PFSK-1 (cell line): ENCODE measurements at regions not wholly inside any gene's neighbourhood (a gene's known extent, or its start where the extent isn't known, plus 50 kb on each side); places are given as distances from the start of the nearest gene placed in this dataset.

Experiments
- FOXP2 ChIP-seq: optimal IDR thresholded peaks from 2 replicates; pipeline ENCODE3; 2011; ENCODE audit warnings: borderline replicate concordance, control low read depth, inconsistent platforms; ENCODE audit not compliant: insufficient read depth; ENCODE audit errors: extremely low read length, extremely low read depth
- POLR2AphosphoS5 ChIP-seq: IDR thresholded peaks from 2 replicates; pipeline ENCODE4 v1.6.1; 2012; ENCODE audit warnings: low read depth, mild to moderate bottlenecking, control low read depth, low read length, moderate library complexity
- SIN3A ChIP-seq: IDR thresholded peaks from 2 replicates; pipeline ENCODE4 v1.6.1; 2012; ENCODE audit warnings: mild to moderate bottlenecking, low read length, moderate library complexity, borderline replicate concordance; ENCODE audit not compliant: insufficient read depth
- TAF1 ChIP-seq: IDR thresholded peaks from 2 replicates; pipeline ENCODE4 v1.6.1; 2012; ENCODE audit warnings: low read length, control low read depth, borderline replicate concordance; ENCODE audit not compliant: insufficient read depth
- TF ChIP-seq, protein P1 (sequence below), 2 experiments: IDR thresholded peaks; 2 replicates each; pipeline versions ENCODE4 v1.6.1 to v1.8.0; 2011 to 2012; ENCODE audit warnings: low read depth in 2 of 2, low read length in 2 of 2, control low read depth in 1 of 2, inconsistent platforms in 1 of 2, mild to moderate bottlenecking in 1 of 2, moderate library complexity in 1 of 2; ENCODE audit not compliant: insufficient read depth in 1 of 2

DNA sequence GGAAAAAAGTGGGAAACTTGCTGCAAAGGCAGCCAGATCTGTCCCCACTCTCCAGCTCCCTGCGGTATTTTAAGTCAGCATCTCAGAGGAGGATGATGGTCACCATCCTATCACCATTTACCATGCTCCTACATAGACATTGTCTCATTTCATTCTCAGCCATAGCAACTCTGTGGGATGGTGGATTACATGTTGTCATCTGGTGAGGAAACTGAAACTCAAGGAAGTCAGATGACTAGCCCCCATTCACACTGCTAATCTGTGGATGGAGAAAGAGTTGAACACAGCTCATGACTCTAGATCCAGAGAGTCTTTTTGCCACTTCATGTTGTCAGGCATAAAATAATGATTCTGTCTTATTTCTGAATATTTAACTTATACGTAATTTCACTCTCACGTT, 323.5 kb downstream of the PTTG2 start:
- TF ChIP-seq SIN3A (no peak), POLR2AphosphoS5 (no peak), FOXP2 (no peak), TAF1 (no peak)
- TF ChIP-seq, protein P1, sequence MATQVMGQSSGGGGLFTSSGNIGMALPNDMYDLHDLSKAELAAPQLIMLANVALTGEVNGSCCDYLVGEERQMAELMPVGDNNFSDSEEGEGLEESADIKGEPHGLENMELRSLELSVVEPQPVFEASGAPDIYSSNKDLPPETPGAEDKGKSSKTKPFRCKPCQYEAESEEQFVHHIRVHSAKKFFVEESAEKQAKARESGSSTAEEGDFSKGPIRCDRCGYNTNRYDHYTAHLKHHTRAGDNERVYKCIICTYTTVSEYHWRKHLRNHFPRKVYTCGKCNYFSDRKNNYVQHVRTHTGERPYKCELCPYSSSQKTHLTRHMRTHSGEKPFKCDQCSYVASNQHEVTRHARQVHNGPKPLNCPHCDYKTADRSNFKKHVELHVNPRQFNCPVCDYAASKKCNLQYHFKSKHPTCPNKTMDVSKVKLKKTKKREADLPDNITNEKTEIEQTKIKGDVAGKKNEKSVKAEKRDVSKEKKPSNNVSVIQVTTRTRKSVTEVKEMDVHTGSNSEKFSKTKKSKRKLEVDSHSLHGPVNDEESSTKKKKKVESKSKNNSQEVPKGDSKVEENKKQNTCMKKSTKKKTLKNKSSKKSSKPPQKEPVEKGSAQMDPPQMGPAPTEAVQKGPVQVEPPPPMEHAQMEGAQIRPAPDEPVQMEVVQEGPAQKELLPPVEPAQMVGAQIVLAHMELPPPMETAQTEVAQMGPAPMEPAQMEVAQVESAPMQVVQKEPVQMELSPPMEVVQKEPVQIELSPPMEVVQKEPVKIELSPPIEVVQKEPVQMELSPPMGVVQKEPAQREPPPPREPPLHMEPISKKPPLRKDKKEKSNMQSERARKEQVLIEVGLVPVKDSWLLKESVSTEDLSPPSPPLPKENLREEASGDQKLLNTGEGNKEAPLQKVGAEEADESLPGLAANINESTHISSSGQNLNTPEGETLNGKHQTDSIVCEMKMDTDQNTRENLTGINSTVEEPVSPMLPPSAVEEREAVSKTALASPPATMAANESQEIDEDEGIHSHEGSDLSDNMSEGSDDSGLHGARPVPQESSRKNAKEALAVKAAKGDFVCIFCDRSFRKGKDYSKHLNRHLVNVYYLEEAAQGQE (IDR thresholded peaks at IDR 0.05; ENCODE audit: insufficient read depth in 1 of 2, low read depth in 2 of 2, low read length in 2 of 2), result no peak

DNA sequence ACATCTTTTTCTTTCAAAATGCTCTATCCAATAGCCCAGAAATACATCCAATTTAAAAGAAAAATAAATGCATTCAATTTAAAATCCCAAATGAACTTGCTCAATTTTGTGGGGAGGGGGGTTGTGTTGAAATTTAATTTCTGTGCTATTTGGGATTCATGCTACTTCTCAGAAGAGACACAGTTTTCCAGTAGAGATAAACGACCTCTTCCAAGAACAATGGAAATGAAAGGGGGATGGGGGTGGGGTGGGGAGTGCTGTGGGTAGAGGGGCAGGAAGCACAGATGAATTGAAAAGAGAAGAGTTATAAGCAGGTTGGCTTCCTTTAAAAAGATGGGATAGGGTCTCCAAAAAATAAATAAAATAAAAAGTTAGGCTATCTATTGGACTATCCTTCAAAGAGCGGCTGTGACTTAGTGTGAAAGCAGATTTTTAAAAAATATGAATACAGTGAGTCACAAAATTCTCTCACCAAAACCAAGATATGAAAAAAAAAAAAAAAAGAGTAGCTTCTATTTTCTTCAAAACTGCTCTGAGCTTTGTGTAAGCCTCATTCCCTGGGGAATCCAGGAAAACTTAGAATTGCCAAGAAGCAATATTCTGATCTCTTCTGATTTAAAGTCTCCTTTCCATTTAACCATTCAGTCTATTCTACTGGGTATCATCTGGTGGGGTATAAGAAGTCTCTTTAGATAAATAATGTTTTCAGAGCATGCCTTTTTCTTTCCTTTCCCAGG, 324.3 kb downstream of the PTTG2 start:
- TF ChIP-seq FOXP2 (no peak), SIN3A (no peak), TAF1 (no peak), POLR2AphosphoS5 (no peak)
- TF ChIP-seq, protein P1 (IDR thresholded peaks at IDR 0.05; ENCODE audit: insufficient read depth in 1 of 2, low read depth in 2 of 2, low read length in 2 of 2), result no peak

DNA sequence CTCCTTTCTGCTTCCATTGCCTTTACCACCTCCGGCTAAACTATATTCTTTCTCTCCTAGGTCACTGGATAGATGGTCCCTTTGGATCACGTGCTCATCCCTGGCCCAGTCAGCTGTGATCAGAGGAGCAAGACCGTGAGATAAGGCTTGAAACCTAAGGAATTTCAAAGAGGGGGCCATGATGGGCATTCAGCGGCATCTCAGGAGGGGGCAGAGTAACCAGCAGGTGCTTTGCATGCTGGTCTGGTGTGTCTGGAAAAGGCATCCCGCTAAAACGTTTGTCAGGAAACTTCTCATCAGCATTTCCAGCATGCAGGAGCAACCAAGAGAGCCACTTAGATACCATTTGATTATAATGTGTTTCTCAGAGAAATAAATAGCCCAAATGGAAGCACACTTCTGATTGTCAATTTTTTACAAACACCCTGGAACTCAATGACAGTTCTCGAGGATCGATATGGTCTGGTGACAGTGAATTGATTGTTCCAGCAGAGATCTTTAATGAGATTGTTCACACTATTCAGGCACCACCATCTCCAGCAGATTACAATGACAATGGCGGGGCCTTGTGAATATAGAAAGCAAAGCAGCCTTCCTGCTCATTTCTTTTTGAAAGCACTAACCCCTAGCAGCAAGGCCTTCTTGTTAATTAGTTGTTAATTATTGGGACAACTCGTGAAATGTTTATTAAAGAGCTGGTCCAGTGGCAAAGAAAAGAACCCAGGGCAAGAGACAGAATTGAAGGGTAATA, 327.1 kb downstream of the PTTG2 start:
- TF ChIP-seq FOXP2, result no peak
- TF ChIP-seq TAF1, result no peak
- no peak for TF ChIP-seq SIN3A
- TF ChIP-seq POLR2AphosphoS5, result no peak
- TF ChIP-seq, protein P1 (IDR thresholded peaks at IDR 0.05; ENCODE audit: insufficient read depth in 1 of 2, low read depth in 2 of 2, low read length in 2 of 2), result no peak

DNA sequence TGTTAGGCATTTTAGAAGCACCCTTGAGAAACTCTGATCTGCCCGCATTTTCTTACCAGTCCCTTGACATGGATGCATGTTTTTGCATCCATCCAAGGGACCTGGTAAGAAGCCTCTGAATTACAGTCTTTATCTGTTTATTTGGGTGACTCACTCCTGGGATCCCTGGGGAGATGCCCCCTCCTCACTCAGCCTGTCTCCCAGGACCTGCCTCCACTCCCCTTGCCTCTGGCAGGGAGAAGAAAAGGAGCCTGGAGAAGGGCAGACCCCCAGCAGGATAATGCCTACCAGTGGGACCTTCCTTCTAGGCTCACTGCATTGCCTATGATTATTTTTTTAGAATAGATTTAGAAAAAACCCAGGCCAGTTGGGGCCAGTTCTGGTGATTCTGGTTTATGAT, 329.4 kb downstream of the PTTG2 start:
- TF ChIP-seq SIN3A (no peak), FOXP2 (no peak), TAF1 (no peak), POLR2AphosphoS5 (no peak)
- TF ChIP-seq, protein P1 (IDR thresholded peaks at IDR 0.05; ENCODE audit: insufficient read depth in 1 of 2, low read depth in 2 of 2, low read length in 2 of 2), result no peak
